Breast epithelium (tissue), 3 donors: ENCODE measurements at regions not wholly inside any gene's neighbourhood (a gene's known extent, or its start where the extent isn't known, plus 50 kb on each side); places are given as distances from the start of the nearest gene placed in this dataset.

Source experiments
- CTCF ChIP-seq, 3 donors: fragments of 450-650 bp; IDR thresholded peaks; one replicate each; pipeline ENCODE4 v1.5.1; 2016 to 2017; ENCODE audit warnings: antibody characterized with exemption in 3 of 3, mild to moderate bottlenecking in 3 of 3, moderate library complexity in 3 of 3
- POLR2A ChIP-seq: fragments of 450-650 bp; IDR thresholded peaks from one replicate; pipeline ENCODE4 v1.6.1; 2016; ENCODE audit warnings: antibody characterized with exemption, mild to moderate bottlenecking, moderate library complexity

GRCh38 chr9:99294850-99295461, 72.9 kb downstream of the SEC61B start:
- no peak for TF ChIP-seq POLR2A
- TF ChIP-seq CTCF (IDR thresholded peaks at IDR 0.05): no peak
